ENCODE measurements at regions not wholly inside any gene's neighbourhood (a gene's known extent, or its start where the extent isn't known, plus 50 kb on each side); places are given as distances from the start of the nearest gene placed in this dataset.

DNA sequence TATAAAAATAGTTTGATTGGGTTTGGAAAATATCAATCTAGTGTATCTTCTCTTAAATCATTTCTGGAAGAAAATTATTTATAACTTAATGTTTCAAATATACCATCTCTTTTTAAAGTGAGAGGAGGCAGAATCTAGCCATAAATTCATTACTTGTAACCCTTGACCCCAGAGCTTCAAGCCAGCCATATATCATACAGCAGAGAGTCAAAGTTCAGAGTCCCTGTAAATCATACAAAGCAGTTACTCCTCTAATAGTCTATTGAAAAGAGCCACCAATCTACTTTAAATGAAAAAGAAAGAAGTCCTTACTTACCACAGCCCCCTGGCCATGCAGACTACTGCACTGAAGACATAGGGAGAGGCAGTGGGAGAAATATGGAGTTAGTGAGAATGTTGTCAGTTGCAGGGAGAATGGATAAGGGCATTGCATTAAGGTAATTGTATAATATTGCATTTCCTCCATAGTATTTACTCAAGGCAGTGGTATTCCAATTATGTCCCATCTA lies 229.5 kb downstream of the NKX6-1 start:
- TF ChIP-seq, protein P1, sequence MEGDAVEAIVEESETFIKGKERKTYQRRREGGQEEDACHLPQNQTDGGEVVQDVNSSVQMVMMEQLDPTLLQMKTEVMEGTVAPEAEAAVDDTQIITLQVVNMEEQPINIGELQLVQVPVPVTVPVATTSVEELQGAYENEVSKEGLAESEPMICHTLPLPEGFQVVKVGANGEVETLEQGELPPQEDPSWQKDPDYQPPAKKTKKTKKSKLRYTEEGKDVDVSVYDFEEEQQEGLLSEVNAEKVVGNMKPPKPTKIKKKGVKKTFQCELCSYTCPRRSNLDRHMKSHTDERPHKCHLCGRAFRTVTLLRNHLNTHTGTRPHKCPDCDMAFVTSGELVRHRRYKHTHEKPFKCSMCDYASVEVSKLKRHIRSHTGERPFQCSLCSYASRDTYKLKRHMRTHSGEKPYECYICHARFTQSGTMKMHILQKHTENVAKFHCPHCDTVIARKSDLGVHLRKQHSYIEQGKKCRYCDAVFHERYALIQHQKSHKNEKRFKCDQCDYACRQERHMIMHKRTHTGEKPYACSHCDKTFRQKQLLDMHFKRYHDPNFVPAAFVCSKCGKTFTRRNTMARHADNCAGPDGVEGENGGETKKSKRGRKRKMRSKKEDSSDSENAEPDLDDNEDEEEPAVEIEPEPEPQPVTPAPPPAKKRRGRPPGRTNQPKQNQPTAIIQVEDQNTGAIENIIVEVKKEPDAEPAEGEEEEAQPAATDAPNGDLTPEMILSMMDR (IDR thresholded peaks at IDR 0.05 in 4 of 5, conservative IDR thresholded peaks at IDR 0.05 in 1 of 5): no peak
- no peak for TF ChIP-seq POLR2A (IDR thresholded peaks at IDR 0.05)
